Body of pancreas (tissue), 4 donors: ENCODE measurements at regions not wholly inside any gene's neighbourhood (a gene's known extent, or its start where the extent isn't known, plus 50 kb on each side); places are given as distances from the start of the nearest gene placed in this dataset.

Source experiments
- CTCF ChIP-seq, 7 experiments: fragments of 450-650 bp in 4 of 7; fragments of 200-600 bp in 3 of 7; sonication (generic) in 3 of 7; IDR thresholded peaks; one replicate each; pipeline ENCODE4 v1.5.1; 2016 to 2019; ENCODE audit warnings: antibody characterized with exemption in 7 of 7
- POLR2A ChIP-seq, 3 donors: fragments of 450-650 bp; IDR thresholded peaks; one replicate each; pipeline ENCODE4 v1.6.1; 2016; ENCODE audit warnings: antibody characterized with exemption in 3 of 3, mild to moderate bottlenecking in 2 of 3

GRCh38 chr10:54866666-54867065, 65.6 kb upstream of the PCDH15 start:
- TF ChIP-seq CTCF (IDR thresholded peaks at IDR 0.05) (no peak), POLR2A (IDR thresholded peaks at IDR 0.05) (no peak)
